HEK293 (cell line): ENCODE measurements at regions not wholly inside any gene's neighbourhood (a gene's known extent, or its start where the extent isn't known, plus 50 kb on each side); places are given as distances from the start of the nearest gene placed in this dataset.

Experiments
- CTCF ChIA-PET: fragments of 350-600 bp; formaldehyde crosslinking; extraction: SDS; loops from one replicate; lab custom pipeline; 2021; ENCODE audit warnings: antibody characterized with exemption; lab: Yijun Ruan, JAX
- POLR2A ChIA-PET: fragments of 300-600 bp; formaldehyde crosslinking; extraction: SDS; loops from one replicate; lab custom pipeline; 2020; ENCODE audit warnings: antibody characterized with exemption, inconsistent platforms; lab: Yijun Ruan, JAX
- H3K27ac ChIP-seq: fragments of 200-500 bp; sonication (Bioruptor generic); 2 replicates; pipeline ENCODE4 v1.5.1; 2014; ENCODE audit warnings: low read depth, low read length, control low read depth, inconsistent platforms; ENCODE audit errors: extremely low read depth
- H3K36me3 ChIP-seq, 2 experiments: fragments of 200-500 bp in 1 of 2; sonication (Bioruptor generic) in 1 of 2; 1 replicate in 1 of 2; 2 replicates in 1 of 2; pipeline ENCODE4 v1.5.1; 2014 to 2017; ENCODE audit warnings: inconsistent platforms in 2 of 2, low read length in 2 of 2; ENCODE audit not compliant: control insufficient read depth in 2 of 2, insufficient read depth in 1 of 2
- H3K4me1 ChIP-seq: fragments of 200-500 bp; sonication (Bioruptor generic); 2 replicates; pipeline ENCODE4 v1.5.1; 2014; ENCODE audit warnings: mild to moderate bottlenecking, low read length, inconsistent platforms; ENCODE audit not compliant: control insufficient read depth, insufficient read depth
- H3K4me3 ChIP-seq: 2 replicates; pipeline ENCODE4 v1.5.1; 2011; ENCODE audit warnings: low read depth, mild to moderate bottlenecking, control low read depth, low read length, moderate library complexity
- H3K9me3 ChIP-seq: fragments of 200-500 bp; sonication (Bioruptor generic); 2 replicates; pipeline ENCODE4 v1.5.1; 2014; ENCODE audit warnings: low read depth, low read length, inconsistent platforms; ENCODE audit not compliant: control insufficient read depth, insufficient read depth
- AEBP2 ChIP-seq: fragments of 450-650 bp; formaldehyde crosslinking; IDR thresholded peaks from 2 replicates; pipeline ENCODE4 v1.5.1; 2016; ENCODE audit warnings: missing biosample characterization, missing genetic modification characterization, borderline replicate concordance
- CTCF ChIP-seq: fragments of 450-650 bp; formaldehyde crosslinking; IDR thresholded peaks from 2 replicates; pipeline ENCODE4 v1.5.1; 2016; ENCODE audit warnings: missing biosample characterization, missing genetic modification characterization
- KLF16 ChIP-seq: fragments of 450-650 bp; formaldehyde crosslinking; IDR thresholded peaks from 2 replicates; pipeline ENCODE4 v1.5.1; 2017; ENCODE audit warnings: missing biosample characterization, missing genetic modification characterization
- MYNN ChIP-seq: fragments of 450-650 bp; formaldehyde crosslinking; IDR thresholded peaks from 2 replicates; pipeline ENCODE4 v1.5.1; 2016; ENCODE audit warnings: missing biosample characterization, missing genetic modification characterization, borderline replicate concordance
- ZBTB48 ChIP-seq: fragments of 450-650 bp; formaldehyde crosslinking; IDR thresholded peaks from 2 replicates; pipeline ENCODE4 v1.5.1; 2016; ENCODE audit warnings: missing biosample characterization, missing genetic modification characterization
- ZBTB7A ChIP-seq: fragments of 450-650 bp; formaldehyde crosslinking; IDR thresholded peaks from 2 replicates; pipeline ENCODE4 v1.5.1; 2016; ENCODE audit warnings: low read depth, missing biosample characterization, missing genetic modification characterization
- ZFP37 ChIP-seq: fragments of 450-650 bp; formaldehyde crosslinking; IDR thresholded peaks from 2 replicates; pipeline ENCODE4 v1.5.1; 2016; ENCODE audit warnings: missing biosample characterization, missing genetic modification characterization
- ZFP69B ChIP-seq: fragments of 450-650 bp; formaldehyde crosslinking; IDR thresholded peaks from 2 replicates; pipeline ENCODE4 v1.5.1; 2016; ENCODE audit warnings: missing biosample characterization, missing genetic modification characterization
- ZNF121 ChIP-seq: fragments of 450-650 bp; formaldehyde crosslinking; IDR thresholded peaks from 2 replicates; pipeline ENCODE4 v1.5.1; 2016; ENCODE audit warnings: missing biosample characterization, missing genetic modification characterization
- ZNF138 ChIP-seq: fragments of 450-650 bp; formaldehyde crosslinking; IDR thresholded peaks from 2 replicates; pipeline ENCODE4 v1.5.1; 2016; ENCODE audit warnings: missing biosample characterization, missing genetic modification characterization, borderline replicate concordance
- ZNF157 ChIP-seq: fragments of 450-650 bp; formaldehyde crosslinking; IDR thresholded peaks from 2 replicates; pipeline ENCODE4 v1.5.1; 2016; ENCODE audit warnings: missing biosample characterization, missing genetic modification characterization
- ZNF239 ChIP-seq: fragments of 450-650 bp; formaldehyde crosslinking; IDR thresholded peaks from 2 replicates; pipeline ENCODE4 v1.5.1; 2016; ENCODE audit warnings: missing biosample characterization, missing genetic modification characterization
- ZNF354C ChIP-seq: fragments of 450-650 bp; formaldehyde crosslinking; IDR thresholded peaks from 2 replicates; pipeline ENCODE4 v1.5.1; 2016; ENCODE audit warnings: missing biosample characterization, missing genetic modification characterization, low read depth, borderline replicate concordance
- ZNF366 ChIP-seq: fragments of 450-650 bp; formaldehyde crosslinking; conservative IDR thresholded peaks from 2 replicates; pipeline ENCODE4 v1.5.1; 2016; ENCODE audit warnings: missing biosample characterization, missing genetic modification characterization
- ZNF37A ChIP-seq: fragments of 450-650 bp; IDR thresholded peaks from 2 replicates; pipeline ENCODE4 v1.5.1; 2018; ENCODE audit warnings: missing biosample characterization, missing genetic modification characterization
- ZNF391 ChIP-seq: fragments of 450-650 bp; formaldehyde crosslinking; IDR thresholded peaks from 2 replicates; pipeline ENCODE4 v1.5.1; 2016; ENCODE audit warnings: low read depth, missing biosample characterization, missing genetic modification characterization, borderline replicate concordance
- ZNF513 ChIP-seq: fragments of 450-650 bp; IDR thresholded peaks from 2 replicates; pipeline ENCODE4 v1.5.1; 2018; ENCODE audit warnings: missing biosample characterization, missing genetic modification characterization
- ZNF530 ChIP-seq: fragments of 450-650 bp; formaldehyde crosslinking; IDR thresholded peaks from 2 replicates; pipeline ENCODE4 v1.5.1; 2016; ENCODE audit warnings: low read depth, missing biosample characterization, missing genetic modification characterization
- ZNF561 ChIP-seq: fragments of 450-650 bp; IDR thresholded peaks from 2 replicates; pipeline ENCODE4 v1.5.1; 2018; ENCODE audit warnings: missing biosample characterization, missing genetic modification characterization, borderline replicate concordance
- ZNF629 ChIP-seq: fragments of 450-650 bp; formaldehyde crosslinking; IDR thresholded peaks from 2 replicates; pipeline ENCODE4 v1.5.1; 2017; ENCODE audit warnings: missing biosample characterization, missing genetic modification characterization
- ZNF654 ChIP-seq: fragments of 450-650 bp; formaldehyde crosslinking; IDR thresholded peaks from 2 replicates; pipeline ENCODE4 v1.5.1; 2016; ENCODE audit warnings: low read depth, missing biosample characterization, missing genetic modification characterization
- ZNF692 ChIP-seq: fragments of 450-650 bp; formaldehyde crosslinking; IDR thresholded peaks from 2 replicates; pipeline ENCODE4 v1.5.1; 2016; ENCODE audit warnings: missing biosample characterization, missing genetic modification characterization
- ZSCAN18 ChIP-seq: fragments of 450-650 bp; formaldehyde crosslinking; IDR thresholded peaks from 2 replicates; pipeline ENCODE4 v1.5.1; 2016; ENCODE audit warnings: missing biosample characterization, missing genetic modification characterization

- TF ChIP-seq ZNF354C (tag by site-specific recombination) (no peak), MYNN (tag by site-specific recombination) (no peak), ZNF138 (tag by site-specific recombination) (no peak), ZNF513 (tag by site-specific recombination) (no peak), ZNF692 (no peak)
These were observed 324.1 kb upstream of the CDH5 start (continued) for GRCh38 chr16:66042341-66042740.

- ChIA-PET CTCF (no interaction called here), POLR2A (no interaction called here)
- Histone ChIP-seq H3K4me3 (no peak overlapping the region), H3K36me3 (no peaks in the 10 kb centered on the region), H3K9me3 (no peaks in the 10 kb centered on the region), H3K27ac (no peak overlapping the region), H3K4me1 (no peaks in the 10 kb centered on the region)
- TF ChIP-seq ZNF629 (no peak), AEBP2 (no peak), ZNF121 (tag by site-specific recombination) (no peak)
These were observed 324.6 kb upstream of the CDH5 start for GRCh38 chr16:66041907-66042306.

- H3K27ac ChIP-seq, result no peak overlapping the region
- ChIA-PET POLR2A (no interaction called here), CTCF (no interaction called here)
- no peaks in the 10 kb centered on the region for H3K4me1 ChIP-seq
- no peak overlapping the region for H3K4me3 ChIP-seq
- no peaks in the 10 kb centered on the region for H3K9me3 ChIP-seq
- TF ChIP-seq ZNF391, result no peak
- TF ChIP-seq ZNF654, result no peak
- TF ChIP-seq ZNF37A (tag by site-specific recombination), result no peak
- TF ChIP-seq ZNF561 (tag by site-specific recombination), result no peak
- TF ChIP-seq ZFP37 (tag by site-specific recombination), result no peak
- TF ChIP-seq ZNF239 (tag by site-specific recombination), result no peak
- no peak for TF ChIP-seq ZFP69B (tag by site-specific recombination)
- TF ChIP-seq ZNF354C (tag by site-specific recombination), result no peak
- no peak for TF ChIP-seq CTCF
- TF ChIP-seq ZNF530, result no peak
- TF ChIP-seq KLF16 (tag by site-specific recombination), result no peak
- TF ChIP-seq ZNF138 (tag by site-specific recombination), result no peak
- no peak for TF ChIP-seq ZBTB48
- TF ChIP-seq ZBTB7A, result no peak
- no peak for TF ChIP-seq ZSCAN18
- no peak for TF ChIP-seq ZNF366
- no peak for TF ChIP-seq ZNF157 (tag by site-specific recombination)
- no peak for TF ChIP-seq ZNF121 (tag by site-specific recombination)
- TF ChIP-seq, all 188 proteins: peak for 0
- no peaks in the 10 kb centered on the region for H3K36me3 ChIP-seq
These were observed 326.7 kb upstream of the CDH5 start for GRCh38 chr16:66039793-66040192.
